Keratinocyte (primary cell): ENCODE measurements at regions not wholly inside any gene's neighbourhood (a gene's known extent, or its start where the extent isn't known, plus 50 kb on each side); places are given as distances from the start of the nearest gene placed in this dataset.

Source experiments
- DNase-seq: peaks from one replicate; pipeline ENCODE4 v3.0.0-alpha.2; 2011; ENCODE audit warnings: low read depth, missing footprints, low spot score
- FAIRE-seq: peaks from 2 replicates; lab custom pipeline; 2011; peaks lifted over from hg19 to GRCh38; lab: Jason Lieb, UNC
- H2AFZ ChIP-seq: 2 replicates; pipeline ENCODE4 v1.6.0; 2012; ENCODE audit warnings: low read length, control low read depth, inconsistent platforms; ENCODE audit not compliant: control insufficient read depth
- H3K27ac ChIP-seq: 2 replicates; pipeline ENCODE4 v1.5.1; 2011; ENCODE audit warnings: low read length; ENCODE audit not compliant: control insufficient read depth, insufficient read depth
- H3K27me3 ChIP-seq: 3 replicates; pipeline ENCODE4 v1.6.0; 2011; ENCODE audit warnings: low read length; ENCODE audit not compliant: control insufficient read depth, insufficient read depth; ENCODE audit errors: extremely low read depth
- H3K36me3 ChIP-seq, 2 experiments: 2 replicates in 1 of 2; 3 replicates in 1 of 2; pipeline ENCODE4 v1.5.1; 2011; ENCODE audit warnings: low read length in 2 of 2, mild to moderate bottlenecking in 1 of 2; ENCODE audit not compliant: control insufficient read depth in 2 of 2, insufficient read depth in 2 of 2; ENCODE audit errors: extremely low read depth in 1 of 2
- H3K4me1 ChIP-seq: 3 replicates; pipeline ENCODE4 v1.5.1; 2011; ENCODE audit warnings: low read length; ENCODE audit not compliant: control insufficient read depth, insufficient read depth; ENCODE audit errors: extremely low read depth
- H3K4me2 ChIP-seq: 3 replicates; pipeline ENCODE4 v1.6.0; 2011; ENCODE audit warnings: low read depth, low read length; ENCODE audit not compliant: control insufficient read depth, insufficient read depth; ENCODE audit errors: extremely low read depth
- H3K4me3 ChIP-seq, 3 experiments: fragments of 200-600 bp in 1 of 3; sonication (generic) in 1 of 3; 2 replicates in 2 of 3; 3 replicates in 1 of 3; pipeline ENCODE4 v1.5.1; 2011 to 2016; ENCODE audit warnings: low read length in 3 of 3, mild to moderate bottlenecking in 3 of 3, control low read depth in 2 of 3, inconsistent platforms in 1 of 3, low read depth in 1 of 3, mixed read lengths in 1 of 3, mixed run types in 1 of 3, moderate library complexity in 1 of 3; ENCODE audit not compliant: control insufficient read depth in 2 of 3, insufficient read depth in 2 of 3; ENCODE audit errors: extremely low read depth in 1 of 3
- H3K79me2 ChIP-seq: 2 replicates; pipeline ENCODE4 v1.6.0; 2012; ENCODE audit warnings: low read length; ENCODE audit not compliant: control insufficient read depth, insufficient read depth
- H3K9ac ChIP-seq: 3 replicates; pipeline ENCODE4 v1.6.0; 2011; ENCODE audit warnings: low read length; ENCODE audit not compliant: control insufficient read depth, insufficient read depth; ENCODE audit errors: extremely low read depth
- H3K9me1 ChIP-seq: 3 replicates; pipeline ENCODE4 v1.6.0; 2011; ENCODE audit warnings: low read length; ENCODE audit not compliant: control insufficient read depth, insufficient read depth; ENCODE audit errors: extremely low read depth
- H3K9me3 ChIP-seq: 2 replicates; pipeline ENCODE4 v1.5.1; 2012; ENCODE audit warnings: low read depth, low read length; ENCODE audit not compliant: control insufficient read depth
- H4K20me1 ChIP-seq: 3 replicates; pipeline ENCODE4 v1.6.0; 2011; ENCODE audit warnings: low read length; ENCODE audit not compliant: control insufficient read depth, insufficient read depth; ENCODE audit errors: extremely low read depth
- CTCF ChIP-seq, 3 experiments: IDR thresholded peaks in 1 of 3; conservative IDR thresholded peaks in 1 of 3; optimal IDR thresholded peaks in 1 of 3; 2 replicates in 2 of 3; 3 replicates in 1 of 3; pipeline versions ENCODE3 to v1.5.1; 2011; ENCODE audit warnings: low read length in 3 of 3, mild to moderate bottlenecking in 3 of 3, moderate library complexity in 2 of 3, control low read depth in 1 of 3, inconsistent platforms in 1 of 3; ENCODE audit not compliant: insufficient read depth in 2 of 3; ENCODE audit errors: extremely low read depth in 1 of 3
- EZH2 ChIP-seq: IDR thresholded peaks from one replicate; pipeline ENCODE4 v1.6.1; 2012; ENCODE audit warnings: inconsistent platforms, mild to moderate bottlenecking, low read length, moderate library complexity
- dilution Hi-C: fragments of 300-500 bp; cut with MboI; formaldehyde crosslinking; loops from one replicate; pipeline ENCODE4 v1.7.0; 2020; ENCODE audit warnings: low sequenced_read_pairs; ENCODE audit not compliant: extremely low pct_ligation_motif_present

- Histone ChIP-seq H3K4me2 (no peak overlapping the region), H4K20me1 (no peaks in the 10 kb centered on the region), H3K27me3 (no peaks in the 10 kb centered on the region), H3K9me1 (no peaks in the 10 kb centered on the region), H3K4me3 (no peak overlapping the region), H3K9me3 (no peaks in the 10 kb centered on the region), H3K27ac (no peak overlapping the region), H3K36me3 (no peaks in the 10 kb centered on the region), H2AFZ (no peak overlapping the region), H3K9ac (no peak overlapping the region), H3K79me2 (no peaks in the 10 kb centered on the region), H3K4me1 (no peaks in the 10 kb centered on the region)
- TF ChIP-seq CTCF (optimal IDR thresholded peaks at IDR 0.05 in 1 of 3, IDR thresholded peaks at IDR 0.05 in 1 of 3, conservative IDR thresholded peaks at IDR 0.05 in 1 of 3; ENCODE audit: extremely low read depth in 1 of 3, insufficient read depth in 2 of 3, low read length in 3 of 3) (no peak), EZH2 (no peak)
- DNase-seq (no peak), FAIRE-seq (no peak)
- dilution Hi-C loops: no loop called here
Measured at GRCh38 chr2:228665232-228665631, 483.7 kb upstream of the SPHKAP start.

GRCh38 chr2:228658998-228659397, 477.5 kb upstream of the SPHKAP start:
- dilution Hi-C loops: no loop called here
- H3K27ac ChIP-seq: no peak overlapping the region

More at GRCh38 chr2:228658998-228659397, 477.5 kb upstream of the SPHKAP start:
- Histone ChIP-seq H3K9me1 (no peaks in the 10 kb centered on the region), H3K36me3 (no peaks in the 10 kb centered on the region), H3K9me3 (no peaks in the 10 kb centered on the region), H3K4me2 (no peak overlapping the region), H3K9ac (no peak overlapping the region), H3K27me3 (no peaks in the 10 kb centered on the region), H2AFZ (no peak overlapping the region), H4K20me1 (no peaks in the 10 kb centered on the region), H3K4me1 (no peaks in the 10 kb centered on the region), H3K4me3 (no peak overlapping the region), H3K79me2 (no peaks in the 10 kb centered on the region)
- FAIRE-seq: no peak
- no peak for DNase-seq
- TF ChIP-seq EZH2 (no peak), CTCF (optimal IDR thresholded peaks at IDR 0.05 in 1 of 3, IDR thresholded peaks at IDR 0.05 in 1 of 3, conservative IDR thresholded peaks at IDR 0.05 in 1 of 3; ENCODE audit: extremely low read depth in 1 of 3, insufficient read depth in 2 of 3, low read length in 3 of 3) (no peak)
